T-helper 1 cell (primary cell): ENCODE measurements at regions not wholly inside any gene's neighbourhood (a gene's known extent, or its start where the extent isn't known, plus 50 kb on each side); places are given as distances from the start of the nearest gene placed in this dataset.

ENCODE experiments used
- DNase-seq, 5 donors: peaks; one replicate each; pipeline ENCODE4 v3.0.0-alpha.2; 2012 to 2020

DNA sequence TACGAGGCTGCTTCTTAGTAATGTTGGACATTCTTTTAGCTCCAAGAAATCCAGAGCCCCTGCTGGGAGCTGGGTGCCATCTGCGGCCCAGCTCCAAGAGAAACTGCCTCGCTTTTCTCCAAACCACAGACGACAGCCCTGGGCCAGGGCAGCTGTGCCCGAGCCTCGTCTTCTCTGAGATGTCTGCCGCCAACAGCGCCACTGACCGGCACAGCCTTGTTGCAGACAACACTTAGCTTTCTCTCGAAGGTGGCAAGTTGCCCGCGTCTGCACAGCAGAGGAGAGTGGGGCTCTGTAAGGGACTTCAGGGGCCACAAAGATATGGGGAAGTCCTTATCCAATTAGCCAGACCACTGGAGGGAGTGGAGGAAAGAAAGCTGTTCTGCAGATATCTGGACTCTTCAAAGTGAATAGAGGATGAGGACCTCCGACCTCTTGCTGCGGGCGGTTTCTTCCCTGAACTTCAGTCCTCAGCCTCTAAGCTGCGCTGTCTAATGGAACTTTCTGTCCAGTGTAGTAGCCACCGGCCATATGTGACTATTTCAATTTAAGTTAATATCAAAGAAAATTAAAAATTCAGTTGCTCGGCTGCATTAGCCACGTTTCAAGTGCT lies 63.9 kb upstream of the DISP3 start:
- no peak for DNase-seq

DNA sequence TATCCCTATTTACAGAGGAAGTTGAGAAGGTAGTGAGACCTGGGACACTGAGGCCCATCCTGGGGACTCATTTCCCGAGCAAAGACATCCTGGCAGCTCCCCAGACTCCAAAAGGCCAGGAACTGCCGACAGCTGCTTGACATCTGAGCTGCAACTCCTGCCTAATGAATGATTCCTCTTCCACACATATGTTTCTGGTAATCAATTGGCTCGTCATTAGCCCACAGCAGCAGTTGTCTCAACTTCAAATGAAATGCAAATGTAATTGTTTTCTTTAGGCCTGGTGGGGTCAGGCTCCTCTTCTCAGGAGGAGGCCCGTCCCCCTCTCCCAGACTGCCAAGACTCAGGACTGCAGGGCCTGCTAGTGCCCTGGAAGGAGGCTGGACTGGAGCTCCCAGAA lies 61.8 kb upstream of the DISP3 start:
- no peak for DNase-seq

DNA sequence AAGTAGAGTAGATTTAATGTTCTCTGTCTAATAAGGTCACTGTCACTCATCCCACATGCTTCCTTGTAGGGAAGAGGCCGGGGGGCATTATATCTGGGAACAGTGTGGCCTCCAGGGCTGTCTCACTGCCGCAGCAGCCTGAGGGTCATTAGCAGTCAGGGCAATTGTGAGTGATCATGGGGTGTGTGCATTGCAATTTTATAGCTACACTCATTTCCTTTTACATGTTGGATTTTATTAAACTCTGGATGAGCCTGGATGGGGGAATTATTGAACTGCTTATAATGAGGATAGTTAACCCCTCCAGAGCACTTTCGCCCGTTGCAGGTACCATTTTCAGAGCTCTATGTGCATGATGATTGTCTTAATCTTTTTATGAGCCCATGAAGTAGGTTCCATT lies 60.9 kb upstream of the DISP3 start:
- no peak for DNase-seq

DNA sequence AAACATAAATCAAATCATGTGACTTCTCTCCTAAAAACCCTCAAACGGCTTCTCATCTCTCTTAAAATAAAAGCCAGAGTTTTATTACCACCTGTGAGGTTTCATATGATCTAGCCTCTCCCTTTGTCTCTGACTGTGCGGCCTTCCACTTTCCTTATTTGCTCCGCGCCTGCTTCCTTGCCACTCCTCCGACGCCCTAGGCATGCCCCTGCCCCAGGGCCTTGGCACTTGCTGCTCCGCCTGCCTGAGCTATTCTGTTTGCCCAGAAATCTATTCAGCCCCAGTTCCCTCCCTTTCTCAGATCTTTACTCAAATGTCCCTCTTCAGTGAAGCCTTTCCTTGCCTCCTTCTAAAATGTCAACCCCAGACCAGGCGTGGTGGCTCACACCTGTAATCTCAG lies 57.5 kb upstream of the DISP3 start:
- DNase-seq = no peak

DNA sequence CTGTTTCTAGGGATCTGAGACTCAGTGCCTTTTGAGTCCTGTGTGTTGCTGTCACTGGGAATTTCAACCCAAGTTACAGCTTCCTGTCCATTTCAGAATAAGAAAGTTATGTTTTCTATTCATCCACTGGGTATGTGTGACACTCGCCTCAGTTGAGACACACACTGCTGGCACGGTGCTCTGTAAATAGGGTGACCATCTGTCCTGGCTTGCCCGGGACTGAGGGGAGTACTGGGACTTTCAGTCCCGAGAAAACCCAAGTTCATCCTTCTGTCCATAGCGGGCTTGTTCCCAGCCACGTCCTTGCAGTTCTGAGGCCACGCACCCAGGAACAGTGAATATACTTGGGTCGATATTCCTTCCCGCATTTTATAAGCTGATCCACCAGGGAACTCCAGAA lies 56.3 kb upstream of the DISP3 start:
- no peak for DNase-seq

DNA sequence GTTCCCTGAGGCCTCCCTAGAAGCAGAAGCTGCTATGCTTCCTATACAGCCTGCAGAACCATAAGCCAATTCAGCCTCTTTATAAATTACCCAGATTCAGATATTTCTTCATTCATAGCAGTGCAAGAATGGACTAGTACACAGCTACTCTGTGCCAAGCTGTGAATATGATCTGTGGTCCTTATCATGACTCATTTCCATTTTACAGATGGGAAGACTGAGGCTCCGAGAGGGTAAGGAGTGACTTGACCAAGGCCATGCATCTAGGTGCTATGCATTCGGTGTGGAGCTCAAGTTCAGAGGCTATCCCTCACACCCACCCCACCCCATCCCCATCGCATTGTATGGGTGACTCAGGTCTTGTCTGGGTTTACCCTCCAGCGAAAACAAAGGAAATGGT lies 52.3 kb upstream of the DISP3 start:
- DNase-seq = no peak

DNA sequence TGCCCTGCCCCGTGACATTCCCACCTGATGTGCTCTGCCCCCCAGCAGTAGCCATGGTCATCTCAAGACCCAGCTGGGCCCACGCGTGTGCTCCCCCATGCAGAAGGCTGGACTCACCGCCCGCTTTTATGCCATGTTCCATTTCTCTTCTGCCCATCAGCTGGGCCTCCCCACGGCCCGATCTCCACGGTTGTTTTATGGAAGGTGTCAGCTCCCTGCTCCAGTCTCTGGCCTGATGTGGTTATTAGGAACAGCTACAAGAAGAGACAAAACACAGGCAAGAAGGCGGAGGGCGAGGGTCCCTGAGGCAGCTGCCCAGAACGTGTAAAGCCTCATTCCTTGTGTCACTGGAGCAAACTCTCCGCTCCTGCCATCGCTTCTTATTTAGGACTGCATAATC lies 50.2 kb upstream of the DISP3 start:
- no peak for DNase-seq
